HUES64 (cell line): ENCODE measurements at regions not wholly inside any gene's neighbourhood (a gene's known extent, or its start where the extent isn't known, plus 50 kb on each side); places are given as distances from the start of the nearest gene placed in this dataset.

Experiments
- H3K27ac ChIP-seq: 2 replicates; pipeline ENCODE4 v1.7.0; 2013; ENCODE audit warnings: low read depth, low read length, inconsistent platforms
- H3K27me3 ChIP-seq: 2 replicates; pipeline ENCODE4 v1.6.1; 2013; ENCODE audit warnings: mild to moderate bottlenecking, low read length; ENCODE audit not compliant: insufficient read depth
- H3K36me3 ChIP-seq: 2 replicates; pipeline ENCODE4 v1.6.1; 2013; ENCODE audit warnings: mild to moderate bottlenecking, low read length; ENCODE audit not compliant: insufficient read depth
- H3K4me1 ChIP-seq: 2 replicates; pipeline ENCODE4 v1.6.1; 2013; ENCODE audit warnings: mild to moderate bottlenecking, low read length, moderate library complexity; ENCODE audit not compliant: insufficient read depth
- H3K4me3 ChIP-seq: 2 replicates; pipeline ENCODE4 v1.5.1; 2013; ENCODE audit warnings: mild to moderate bottlenecking, low read length, moderate library complexity
- H3K9ac ChIP-seq: 2 replicates; pipeline ENCODE4 v1.6.1; 2013; ENCODE audit warnings: mild to moderate bottlenecking, low read depth, low read length
- H3K9me3 ChIP-seq: 2 replicates; pipeline ENCODE4 v1.6.1; 2013; ENCODE audit warnings: low read depth, low read length; ENCODE audit not compliant: insufficient read depth
- WGBS: fragments of 150-250, 120-280 bp; methylation state at CpG from one replicate; pipeline ENCODE4 v1.1.7; 2013; ENCODE audit warnings: missing lambda C conversion rate; 5-methylcytosine and 5-hydroxymethylcytosine counted together

- Histone ChIP-seq H3K4me1 (peaks cover 28% of the 10 kb centered on the region), H3K9me3 (no peaks in the 10 kb centered on the region), H3K27me3 (no peaks in the 10 kb centered on the region), H3K27ac (no peak overlapping the region), H3K4me3 (no peak overlapping the region), H3K36me3 (no peaks in the 10 kb centered on the region), H3K9ac (no peak overlapping the region)
- 95% methylated on average over 17 of the region's 17 CpGs for WGBS
Observed at GRCh38 chr1:22323141-22323845, 128.4 kb upstream of the ZBTB40 start.

DNA sequence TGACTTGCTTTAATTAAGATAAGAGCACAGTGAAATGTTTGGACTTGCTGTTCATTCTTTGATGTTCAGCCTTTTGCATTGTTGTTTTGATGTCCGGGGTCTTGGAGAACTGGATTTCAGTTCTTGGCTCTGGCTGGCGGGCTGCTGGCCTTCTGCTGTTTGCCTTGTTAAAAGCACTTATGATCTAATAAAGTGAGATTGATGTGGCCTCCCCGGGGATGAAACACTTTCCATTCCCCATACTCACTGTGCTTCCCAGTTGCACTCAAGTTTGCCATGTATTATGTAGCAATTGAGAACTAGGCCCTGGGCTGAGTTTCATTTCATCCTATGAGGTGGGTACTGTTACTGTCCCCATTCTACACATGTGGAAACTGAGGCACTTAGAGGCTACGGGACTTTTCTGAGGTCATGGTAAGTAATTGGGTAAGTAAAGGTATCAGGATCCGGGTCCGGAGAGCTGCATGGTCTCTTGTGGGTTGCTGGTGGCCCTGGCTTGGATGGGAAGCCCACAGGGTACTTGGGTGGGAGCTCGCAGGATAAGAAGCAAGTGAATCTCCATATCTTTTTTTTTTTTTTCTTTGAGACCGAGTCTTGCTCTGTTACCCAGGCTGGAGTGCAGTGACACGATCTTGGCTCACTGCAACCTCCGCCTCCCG is 127.7 kb upstream of the ZBTB40 start:
- WGBS: 96% methylated on average over 10 of the region's 11 CpGs
- no peaks in the 10 kb centered on the region for H3K27me3 ChIP-seq

DNA sequence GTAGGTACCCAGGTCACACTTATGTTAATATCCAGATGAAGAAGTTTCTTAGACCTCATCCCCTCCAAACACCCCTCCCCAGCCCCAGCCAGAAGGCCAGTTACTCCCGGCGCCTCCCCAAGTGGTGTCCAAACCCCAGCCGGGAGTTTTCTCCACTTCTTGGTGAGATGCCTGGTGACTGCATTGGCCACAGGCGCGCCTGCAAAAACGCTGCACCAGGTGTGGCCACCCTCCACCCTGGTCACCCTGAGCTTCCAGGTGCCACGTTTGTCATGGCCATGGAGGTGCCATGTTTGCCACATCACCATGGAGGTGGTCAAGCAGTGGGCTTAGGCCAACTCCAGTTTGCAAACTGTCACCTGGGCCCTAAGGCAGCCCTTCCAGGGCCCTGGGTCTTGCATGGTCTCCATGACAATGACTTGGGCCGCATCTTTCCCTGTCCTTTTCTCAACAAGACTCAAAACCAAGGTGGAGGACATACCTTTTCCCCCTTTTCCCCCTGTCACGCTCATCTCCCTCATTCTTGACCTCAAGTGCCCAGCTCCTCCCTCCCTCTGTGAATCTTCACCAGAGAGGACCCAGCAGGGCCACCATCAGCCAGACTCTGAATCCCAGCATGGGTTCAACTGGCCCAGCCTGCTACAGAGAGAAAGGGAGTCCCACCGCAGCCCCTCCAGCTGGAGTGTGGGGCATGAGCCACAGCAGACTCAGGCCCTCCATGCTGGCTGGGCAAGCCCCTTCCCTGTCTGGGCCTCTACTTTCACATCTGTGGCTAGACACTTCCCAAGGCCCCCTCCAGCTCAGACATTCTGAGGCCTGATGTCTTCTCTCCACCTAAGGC is 125.9 kb upstream of the ZBTB40 start:
- H3K4me3 ChIP-seq: no peak overlapping the region
- peaks cover 17% of the 10 kb centered on the region for H3K4me1 ChIP-seq
- H3K9ac ChIP-seq: no peak overlapping the region
- H3K36me3 ChIP-seq: no peaks in the 10 kb centered on the region
- H3K27me3 ChIP-seq: no peaks in the 10 kb centered on the region
- H3K27ac ChIP-seq: no peak overlapping the region
- 91% methylated on average over 10 of the region's 10 CpGs for WGBS
- no peaks in the 10 kb centered on the region for H3K9me3 ChIP-seq

More for the DNA sequence above, 127.7 kb upstream of the ZBTB40 start:
- H3K9me3 ChIP-seq: no peaks in the 10 kb centered on the region
- H3K9ac ChIP-seq: no peak overlapping the region
- no peaks in the 10 kb centered on the region for H3K36me3 ChIP-seq
- no peak overlapping the region for H3K27ac ChIP-seq
- H3K4me3 ChIP-seq: no peak overlapping the region
- H3K4me1 ChIP-seq: peaks cover 22% of the 10 kb centered on the region

- no peak overlapping the region for H3K4me3 ChIP-seq
- peaks cover 10% of the 10 kb centered on the region for H3K4me1 ChIP-seq
- WGBS: 81% methylated on average over 8 of the region's 8 CpGs
Observed at GRCh38 chr1:22326372-22326915, 125.2 kb upstream of the ZBTB40 start.

GRCh38 chr1:22326931-22327330 is 124.7 kb upstream of the ZBTB40 start:
- Histone ChIP-seq H3K27me3 (no peaks in the 10 kb centered on the region), H3K27ac (no peak overlapping the region), H3K9me3 (no peaks in the 10 kb centered on the region), H3K4me1 (peaks cover 5% of the 10 kb centered on the region), H3K9ac (no peak overlapping the region), H3K36me3 (no peaks in the 10 kb centered on the region), H3K4me3 (no peak overlapping the region)
- 88% methylated on average over 6 of the region's 6 CpGs for WGBS

More at GRCh38 chr1:22326372-22326915, 125.2 kb upstream of the ZBTB40 start:
- H3K9me3 ChIP-seq: no peaks in the 10 kb centered on the region
- H3K27ac ChIP-seq: no peak overlapping the region
- H3K9ac ChIP-seq: no peak overlapping the region
- no peaks in the 10 kb centered on the region for H3K36me3 ChIP-seq
- no peaks in the 10 kb centered on the region for H3K27me3 ChIP-seq

- H3K27me3 ChIP-seq: no peaks in the 10 kb centered on the region
- no peak overlapping the region for H3K27ac ChIP-seq
- no peaks in the 10 kb centered on the region for H3K36me3 ChIP-seq
- no peaks in the 10 kb centered on the region; the same call in 1 of the 2 replicates for H3K4me1 ChIP-seq
- H3K9ac ChIP-seq: no peak overlapping the region
- H3K4me3 ChIP-seq: no peak overlapping the region
- H3K9me3 ChIP-seq: no peaks in the 10 kb centered on the region
- WGBS: 96% methylated on average over 7 of the region's 8 CpGs
Observed at GRCh38 chr1:22327411-22327810, 124.2 kb upstream of the ZBTB40 start.

- Histone ChIP-seq H3K27ac (no peak overlapping the region), H3K4me1 (no peaks in the 10 kb centered on the region), H3K36me3 (no peaks in the 10 kb centered on the region), H3K9ac (no peak overlapping the region), H3K9me3 (no peaks in the 10 kb centered on the region), H3K27me3 (no peaks in the 10 kb centered on the region), H3K4me3 (no peak overlapping the region)
- WGBS: 91% methylated on average over 17 of the region's 17 CpGs
Observed at GRCh38 chr1:22328331-22329147, 123.1 kb upstream of the ZBTB40 start.

DNA sequence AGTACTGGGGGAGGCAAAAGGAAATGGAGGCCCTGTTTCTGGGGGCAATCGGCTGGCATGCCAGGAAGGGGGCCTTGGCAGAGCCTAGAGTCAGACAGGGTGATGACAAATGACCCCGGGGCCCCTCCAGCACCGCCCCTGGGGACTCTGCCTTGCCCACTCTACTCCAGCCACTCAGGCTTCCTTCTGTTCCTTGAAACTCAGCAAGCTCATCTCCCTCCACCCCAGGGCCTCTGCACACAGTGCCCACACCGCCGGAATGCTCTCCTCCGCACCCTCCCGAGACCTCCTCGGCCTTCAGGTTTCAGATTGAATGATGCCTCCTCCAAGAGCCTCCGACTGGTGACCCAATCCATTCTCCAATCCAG is 122.5 kb upstream of the ZBTB40 start:
- Histone ChIP-seq H3K36me3 (no peaks in the 10 kb centered on the region), H3K27me3 (no peaks in the 10 kb centered on the region), H3K27ac (no peak overlapping the region), H3K9ac (no peak overlapping the region), H3K4me3 (no peak overlapping the region), H3K4me1 (no peaks in the 10 kb centered on the region), H3K9me3 (no peaks in the 10 kb centered on the region)
- WGBS: 93% methylated on average over 9 of the region's 9 CpGs

DNA sequence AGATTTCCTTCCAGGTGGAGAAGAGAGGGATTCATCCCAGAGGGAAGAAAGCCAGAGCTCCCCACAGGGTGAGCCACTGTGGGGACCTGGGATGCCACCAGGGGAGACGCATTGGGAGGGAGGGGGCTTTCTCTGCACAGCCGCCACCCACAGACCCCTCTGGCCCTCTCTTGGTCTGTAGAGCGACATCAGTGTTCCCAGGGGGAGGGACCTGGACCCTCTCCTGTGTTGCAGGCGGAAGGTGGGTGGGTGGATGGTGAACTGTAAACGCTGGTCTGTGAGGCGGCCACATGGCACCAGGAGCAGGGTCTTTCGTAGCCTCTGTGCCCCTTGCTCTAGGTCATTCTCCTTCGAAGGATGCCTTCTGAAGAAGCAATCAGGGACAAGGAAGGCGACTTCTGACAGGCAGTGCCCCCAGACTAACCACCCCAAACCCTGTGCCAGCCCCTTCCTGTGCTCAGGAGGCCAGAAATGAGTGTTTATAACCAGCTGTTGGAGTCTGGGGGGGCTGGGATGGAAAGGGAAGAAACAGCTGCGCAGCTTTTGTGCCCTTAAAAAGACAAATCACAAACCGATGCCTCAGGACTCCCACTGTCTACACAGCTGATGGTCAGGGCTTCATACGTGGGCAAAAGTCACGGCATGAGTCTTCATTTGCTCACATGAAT is 121.4 kb upstream of the ZBTB40 start:
- Histone ChIP-seq H3K9me3 (no peaks in the 10 kb centered on the region), H3K9ac (no peak overlapping the region), H3K4me3 (no peak overlapping the region), H3K36me3 (no peaks in the 10 kb centered on the region), H3K27me3 (no peaks in the 10 kb centered on the region), H3K4me1 (no peaks in the 10 kb centered on the region), H3K27ac (no peak overlapping the region)
- 90% methylated on average over 13 of the region's 13 CpGs for WGBS

DNA sequence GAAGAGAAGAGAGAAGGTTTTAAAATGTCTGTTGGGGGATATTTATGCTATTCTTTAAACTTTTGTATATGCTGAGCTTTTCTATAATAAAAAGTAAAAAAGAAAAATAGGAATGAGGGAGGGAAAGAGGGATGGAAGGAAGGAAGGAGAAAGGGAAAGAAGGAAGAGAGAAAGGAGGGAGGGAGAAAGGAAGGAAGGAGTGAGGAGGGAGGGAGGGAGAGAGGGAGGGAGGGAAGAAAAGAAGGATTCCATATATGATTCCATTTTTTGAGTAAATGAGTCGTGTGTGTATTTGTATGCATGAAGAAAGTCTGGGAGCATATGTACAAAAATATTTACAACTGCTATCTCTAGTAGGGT is 120.9 kb upstream of the ZBTB40 start:
- no peaks in the 10 kb centered on the region for H3K36me3 ChIP-seq
- no peaks in the 10 kb centered on the region for H3K4me1 ChIP-seq
- no peak overlapping the region for H3K9ac ChIP-seq
- H3K27me3 ChIP-seq: no peaks in the 10 kb centered on the region
- H3K4me3 ChIP-seq: no peak overlapping the region
- H3K9me3 ChIP-seq: no peaks in the 10 kb centered on the region
- H3K27ac ChIP-seq: no peak overlapping the region
- WGBS: 83% methylated on average over 1 of the region's 1 CpG
